AG04450 (cell line): ENCODE measurements at regions not wholly inside any gene's neighbourhood (a gene's known extent, or its start where the extent isn't known, plus 50 kb on each side); places are given as distances from the start of the nearest gene placed in this dataset.

Experiments
- CTCF ChIA-PET: fragments of 300-600, 350-600 bp; formaldehyde crosslinking; extraction: SDS; loops from one replicate; lab custom pipeline; 2022; ENCODE audit warnings: antibody characterized with exemption, inconsistent platforms; lab: Charles Lee
- POLR2A ChIA-PET: fragments of 350-600 bp; formaldehyde crosslinking; extraction: SDS; loops from one replicate; lab custom pipeline; 2021; ENCODE audit warnings: antibody characterized with exemption, inconsistent platforms; lab: Yijun Ruan, JAX
- DNase-seq: peaks from one replicate; pipeline ENCODE4 v3.0.0-alpha.2; 2011; ENCODE audit warnings: low read depth, low spot score
- H3K27ac ChIP-seq: one replicate; pipeline ENCODE4 v1.5.1; 2012; ENCODE audit warnings: low read depth, low read length, control low read depth
- H3K27me3 ChIP-seq: one replicate; pipeline ENCODE4 v1.6.0; 2012; ENCODE audit warnings: low read length; ENCODE audit not compliant: control insufficient read depth, insufficient read depth
- H3K4me3 ChIP-seq: 2 replicates; pipeline ENCODE4 v1.5.1; 2011; ENCODE audit warnings: mild to moderate bottlenecking, low read depth, low read length, control low read depth
- H3K9me3 ChIP-seq: 2 replicates; pipeline ENCODE4 v1.5.1; 2012; ENCODE audit warnings: low read length; ENCODE audit not compliant: control insufficient read depth, insufficient read depth
- CTCF ChIP-seq: IDR thresholded peaks from 2 replicates; pipeline ENCODE4 v1.5.1; 2011; ENCODE audit warnings: low read depth, low read length, control low read depth, inconsistent platforms

GRCh38 chr1:14064649-14065442 is 364.9 kb downstream of the PRDM2 start:
- Histone ChIP-seq H3K9me3 (peaks cover 41% of the 10 kb centered on the region), H3K27me3 (no peaks in the 10 kb centered on the region), H3K27ac (no peak overlapping the region), H3K4me3 (no peak overlapping the region)
- ChIA-PET CTCF (no interaction called here), POLR2A (no interaction called here)
- no peak for DNase-seq
- no peak for TF ChIP-seq CTCF

GRCh38 chr1:14065486-14065885 is 365.5 kb downstream of the PRDM2 start:
- CTCF ChIA-PET: no interaction called here
- peaks cover 36% of the 10 kb centered on the region for H3K9me3 ChIP-seq

GRCh38 chr1:14067036-14067435 is 367.0 kb downstream of the PRDM2 start:
- no peak overlapping the region for H3K4me3 ChIP-seq
- TF ChIP-seq CTCF: no peak
- H3K27me3 ChIP-seq: no peaks in the 10 kb centered on the region
- POLR2A ChIA-PET: no interaction called here
- CTCF ChIA-PET: no interaction called here
- no peak for DNase-seq
- peaks cover 36% of the 10 kb centered on the region for H3K9me3 ChIP-seq
- H3K27ac ChIP-seq: no peak overlapping the region

More at GRCh38 chr1:14065486-14065885, 365.5 kb downstream of the PRDM2 start:
- no peak overlapping the region for H3K27ac ChIP-seq
- no peak for DNase-seq
- no peak for TF ChIP-seq CTCF
- no peak overlapping the region for H3K4me3 ChIP-seq
- POLR2A ChIA-PET: no interaction called here
- H3K27me3 ChIP-seq: no peaks in the 10 kb centered on the region

- ChIA-PET POLR2A (no interaction called here), CTCF (no interaction called here)
- peaks cover 38% of the 10 kb centered on the region for H3K9me3 ChIP-seq
- no peak for DNase-seq
- H3K27ac ChIP-seq: no peak overlapping the region
- no peak for TF ChIP-seq CTCF
- no peaks in the 10 kb centered on the region for H3K27me3 ChIP-seq
- H3K4me3 ChIP-seq: no peak overlapping the region
These were observed 367.7 kb downstream of the PRDM2 start for GRCh38 chr1:14067711-14068110.

- TF ChIP-seq CTCF: no peak
- H3K27me3 ChIP-seq: no peaks in the 10 kb centered on the region
- DNase-seq: no peak
- H3K9me3 ChIP-seq: peaks cover 44% of the 10 kb centered on the region
- ChIA-PET POLR2A (no interaction called here), CTCF (no interaction called here)
- H3K27ac ChIP-seq: no peak overlapping the region
- H3K4me3 ChIP-seq: no peak overlapping the region
These were observed 371.6 kb downstream of the PRDM2 start for GRCh38 chr1:14071581-14071980.
